ENCODE measurements at regions not wholly inside any gene's neighbourhood (a gene's known extent, or its start where the extent isn't known, plus 50 kb on each side); places are given as distances from the start of the nearest gene placed in this dataset.

GRCh38 chr4:169846396-169846795 is 88.7 kb upstream of the HPF1 start:
- TF ChIP-seq EZH2 (IDR thresholded peaks at IDR 0.05; ENCODE audit: borderline replicate concordance, insufficient read depth, low read depth, low read length, poor library complexity, severe bottlenecking) (no peak), CTCF (IDR thresholded peaks at IDR 0.05) (no peak)
- Histone ChIP-seq H2AFZ (ENCODE audit: insufficient read depth, low read depth, low read length, poor library complexity, severe bottlenecking) (no peak overlapping the region), H3K27ac (ENCODE audit: low read length in 2 of 2) (no peak overlapping the region), H3K27me3 (replicated peaks in 1 of 4; ENCODE audit: control extremely low read depth in 1 of 4, control insufficient read depth in 3 of 4, insufficient read depth in 4 of 4, low read length in 3 of 4) (peaks cover 0 to 3% (median 0%) of the 10 kb centered on the region in 4 experiments), H3K36me3 (replicated peaks in 1 of 2; ENCODE audit: control extremely low read depth in 1 of 2, control insufficient read depth in 1 of 2, extremely low read depth in 1 of 2, insufficient read depth in 2 of 2, low read length in 1 of 2) (no peaks in the 10 kb centered on the region), H3K79me2 (ENCODE audit: control insufficient read depth, insufficient read depth, low read length) (no peaks in the 10 kb centered on the region), H3K9ac (ENCODE audit: low read length) (no peak overlapping the region), H3K9me3 (ENCODE audit: control extremely low read depth in 1 of 3, control insufficient read depth in 2 of 3, insufficient read depth in 1 of 3, low read length in 2 of 3) (no peaks in the 10 kb centered on the region), H3K4me2 (replicated peaks; ENCODE audit: low read depth, low read length, poor library complexity, severe bottlenecking) (no peak overlapping the region), H3K4me1 (ENCODE audit: control insufficient read depth in 2 of 2, insufficient read depth in 2 of 2, low read length in 2 of 2) (no peaks in the 10 kb centered on the region), H4K20me1 (ENCODE audit: control insufficient read depth, insufficient read depth, low read length, poor library complexity, severe bottlenecking) (no peaks in the 10 kb centered on the region), H3K4me3 (ENCODE audit: control extremely low read depth in 1 of 5, extremely low read depth in 1 of 5, insufficient read depth in 1 of 5, low read depth in 2 of 5, low read length in 4 of 5) (no peak overlapping the region)
- no peak for DNase-seq
- no peaks in the 10 kb centered on the region for H3K4me1 Mint-ChIP-seq
- POLR2A ChIA-PET = no interaction called here
- peaks cover 26% of the 10 kb centered on the region for H3K27me3 Mint-ChIP-seq
- CTCF ChIA-PET = no interaction called here
- H3K27ac Mint-ChIP-seq = no peak overlapping the region
- intact Hi-C loops (cut with micrococcal nuclease) = no loop called here
- ATAC-seq (ENCODE audit: low read depth) = no peak
- WGBS (ENCODE audit: insufficient coverage) = no CpG with 5 or more reads among the region's 2 CpGs
- no peak overlapping the region for H3K4me3 Mint-ChIP-seq
- no peaks in the 10 kb centered on the region for H3K9me3 Mint-ChIP-seq (ENCODE audit: insufficient read depth)

GRCh38 chr4:169841776-169842175 is 84.0 kb upstream of the HPF1 start:
- no peak for ATAC-seq (ENCODE audit: low read depth)
- H3K27me3 ChIP-seq (replicated peaks in 1 of 4; ENCODE audit: control extremely low read depth in 1 of 4, control insufficient read depth in 3 of 4, insufficient read depth in 4 of 4, low read length in 3 of 4) = peaks cover 0 to 3% (median 0%) of the 10 kb centered on the region in 4 experiments

More at GRCh38 chr4:169841776-169842175, 84.0 kb upstream of the HPF1 start:
- H3K27ac ChIP-seq (ENCODE audit: low read length in 2 of 2) = no peak overlapping the region
- H4K20me1 ChIP-seq (ENCODE audit: control insufficient read depth, insufficient read depth, low read length, poor library complexity, severe bottlenecking) = no peaks in the 10 kb centered on the region
- no peaks in the 10 kb centered on the region for H3K4me1 Mint-ChIP-seq
- peaks cover 14% of the 10 kb centered on the region for H3K27me3 Mint-ChIP-seq
- no peak overlapping the region for H3K4me2 ChIP-seq (replicated peaks; ENCODE audit: low read depth, low read length, poor library complexity, severe bottlenecking)
- H3K4me3 ChIP-seq (ENCODE audit: control extremely low read depth in 1 of 5, extremely low read depth in 1 of 5, insufficient read depth in 1 of 5, low read depth in 2 of 5, low read length in 4 of 5) = no peak overlapping the region
- no peak overlapping the region for H2AFZ ChIP-seq (ENCODE audit: insufficient read depth, low read depth, low read length, poor library complexity, severe bottlenecking)
- H3K9me3 ChIP-seq (ENCODE audit: control extremely low read depth in 1 of 3, control insufficient read depth in 2 of 3, insufficient read depth in 1 of 3, low read length in 2 of 3) = peaks cover 0 to 3% (median 0%) of the 10 kb centered on the region in 3 donors
- H3K9me3 Mint-ChIP-seq (ENCODE audit: insufficient read depth) = peaks cover 3% of the 10 kb centered on the region
- ChIA-PET POLR2A (no interaction called here), CTCF (no interaction called here)
- intact Hi-C loops (cut with micrococcal nuclease) = no loop called here
- no peak overlapping the region for H3K9ac ChIP-seq (ENCODE audit: low read length)
- TF ChIP-seq CTCF (IDR thresholded peaks at IDR 0.05) (no peak), EZH2 (IDR thresholded peaks at IDR 0.05; ENCODE audit: borderline replicate concordance, insufficient read depth, low read depth, low read length, poor library complexity, severe bottlenecking) (no peak)
- no peaks in the 10 kb centered on the region for H3K79me2 ChIP-seq (ENCODE audit: control insufficient read depth, insufficient read depth, low read length)
- H3K27ac Mint-ChIP-seq = no peak overlapping the region
- DNase-seq = no peak
- 80% methylated on average over 1 of the region's 3 CpGs for WGBS (ENCODE audit: insufficient coverage)
- H3K4me3 Mint-ChIP-seq = no peak overlapping the region
- H3K4me1 ChIP-seq (ENCODE audit: control insufficient read depth in 2 of 2, insufficient read depth in 2 of 2, low read length in 2 of 2) = no peaks in the 10 kb centered on the region
- no peaks in the 10 kb centered on the region for H3K36me3 ChIP-seq (replicated peaks in 1 of 2; ENCODE audit: control extremely low read depth in 1 of 2, control insufficient read depth in 1 of 2, extremely low read depth in 1 of 2, insufficient read depth in 2 of 2, low read length in 1 of 2)
